ENCODE measurements at regions not wholly inside any gene's neighbourhood (a gene's known extent, or its start where the extent isn't known, plus 50 kb on each side); places are given as distances from the start of the nearest gene placed in this dataset.

DNA sequence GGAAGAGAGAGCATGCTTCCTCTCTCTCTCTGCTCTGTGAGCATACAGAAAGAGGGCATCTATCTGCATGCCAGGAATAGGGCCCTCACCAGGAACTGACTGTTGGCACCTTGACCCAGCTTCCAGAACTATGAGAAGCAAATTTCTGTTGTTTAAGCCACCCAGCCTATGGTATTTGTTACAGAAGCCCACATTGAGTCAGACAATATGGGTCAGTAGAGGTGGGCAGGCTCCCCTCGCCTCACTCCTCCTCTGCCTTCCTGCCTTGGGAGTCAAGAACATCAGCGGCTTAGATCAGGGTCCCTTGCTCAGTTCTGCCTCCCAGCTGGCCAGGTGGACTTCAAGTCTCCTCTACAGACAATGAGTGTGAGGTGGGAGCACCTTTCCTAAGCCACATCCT is 92.3 kb downstream of the COPS8 start:
- TF ChIP-seq, protein P1, sequence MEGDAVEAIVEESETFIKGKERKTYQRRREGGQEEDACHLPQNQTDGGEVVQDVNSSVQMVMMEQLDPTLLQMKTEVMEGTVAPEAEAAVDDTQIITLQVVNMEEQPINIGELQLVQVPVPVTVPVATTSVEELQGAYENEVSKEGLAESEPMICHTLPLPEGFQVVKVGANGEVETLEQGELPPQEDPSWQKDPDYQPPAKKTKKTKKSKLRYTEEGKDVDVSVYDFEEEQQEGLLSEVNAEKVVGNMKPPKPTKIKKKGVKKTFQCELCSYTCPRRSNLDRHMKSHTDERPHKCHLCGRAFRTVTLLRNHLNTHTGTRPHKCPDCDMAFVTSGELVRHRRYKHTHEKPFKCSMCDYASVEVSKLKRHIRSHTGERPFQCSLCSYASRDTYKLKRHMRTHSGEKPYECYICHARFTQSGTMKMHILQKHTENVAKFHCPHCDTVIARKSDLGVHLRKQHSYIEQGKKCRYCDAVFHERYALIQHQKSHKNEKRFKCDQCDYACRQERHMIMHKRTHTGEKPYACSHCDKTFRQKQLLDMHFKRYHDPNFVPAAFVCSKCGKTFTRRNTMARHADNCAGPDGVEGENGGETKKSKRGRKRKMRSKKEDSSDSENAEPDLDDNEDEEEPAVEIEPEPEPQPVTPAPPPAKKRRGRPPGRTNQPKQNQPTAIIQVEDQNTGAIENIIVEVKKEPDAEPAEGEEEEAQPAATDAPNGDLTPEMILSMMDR (IDR thresholded peaks at IDR 0.05; ENCODE audit: insufficient read depth, low read length), result no peak
- TF ChIP-seq GABPA (IDR thresholded peaks at IDR 0.05; ENCODE audit: low read depth) (no peak), POLR2AphosphoS5 (IDR thresholded peaks at IDR 0.05; ENCODE audit: low read depth) (no peak), SPI1 (IDR thresholded peaks at IDR 0.05; ENCODE audit: borderline replicate concordance, low read depth) (no peak)
- TF ChIP-seq, protein P2, sequence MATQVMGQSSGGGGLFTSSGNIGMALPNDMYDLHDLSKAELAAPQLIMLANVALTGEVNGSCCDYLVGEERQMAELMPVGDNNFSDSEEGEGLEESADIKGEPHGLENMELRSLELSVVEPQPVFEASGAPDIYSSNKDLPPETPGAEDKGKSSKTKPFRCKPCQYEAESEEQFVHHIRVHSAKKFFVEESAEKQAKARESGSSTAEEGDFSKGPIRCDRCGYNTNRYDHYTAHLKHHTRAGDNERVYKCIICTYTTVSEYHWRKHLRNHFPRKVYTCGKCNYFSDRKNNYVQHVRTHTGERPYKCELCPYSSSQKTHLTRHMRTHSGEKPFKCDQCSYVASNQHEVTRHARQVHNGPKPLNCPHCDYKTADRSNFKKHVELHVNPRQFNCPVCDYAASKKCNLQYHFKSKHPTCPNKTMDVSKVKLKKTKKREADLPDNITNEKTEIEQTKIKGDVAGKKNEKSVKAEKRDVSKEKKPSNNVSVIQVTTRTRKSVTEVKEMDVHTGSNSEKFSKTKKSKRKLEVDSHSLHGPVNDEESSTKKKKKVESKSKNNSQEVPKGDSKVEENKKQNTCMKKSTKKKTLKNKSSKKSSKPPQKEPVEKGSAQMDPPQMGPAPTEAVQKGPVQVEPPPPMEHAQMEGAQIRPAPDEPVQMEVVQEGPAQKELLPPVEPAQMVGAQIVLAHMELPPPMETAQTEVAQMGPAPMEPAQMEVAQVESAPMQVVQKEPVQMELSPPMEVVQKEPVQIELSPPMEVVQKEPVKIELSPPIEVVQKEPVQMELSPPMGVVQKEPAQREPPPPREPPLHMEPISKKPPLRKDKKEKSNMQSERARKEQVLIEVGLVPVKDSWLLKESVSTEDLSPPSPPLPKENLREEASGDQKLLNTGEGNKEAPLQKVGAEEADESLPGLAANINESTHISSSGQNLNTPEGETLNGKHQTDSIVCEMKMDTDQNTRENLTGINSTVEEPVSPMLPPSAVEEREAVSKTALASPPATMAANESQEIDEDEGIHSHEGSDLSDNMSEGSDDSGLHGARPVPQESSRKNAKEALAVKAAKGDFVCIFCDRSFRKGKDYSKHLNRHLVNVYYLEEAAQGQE (IDR thresholded peaks at IDR 0.05; ENCODE audit: insufficient replicate concordance, low read depth), result no peak
- H3K4me3 ChIP-seq (replicated peaks; ENCODE audit: insufficient read depth, low read length), result no peak overlapping the region
- no peak for DNase-seq (ENCODE audit: low read depth in 1 of 2, low spot score in 1 of 2)
- no peak overlapping the region for H3K27ac ChIP-seq (replicated peaks)
- no peaks in the 10 kb centered on the region for H3K27me3 ChIP-seq (ENCODE audit: insufficient read depth, poor library complexity, severe bottlenecking)

GRCh38 chr2:237178396-237178795 is 92.7 kb downstream of the COPS8 start:
- Histone ChIP-seq H3K27ac (replicated peaks) (no peak overlapping the region), H3K4me3 (replicated peaks; ENCODE audit: insufficient read depth, low read length) (no peak overlapping the region), H3K27me3 (ENCODE audit: insufficient read depth, poor library complexity, severe bottlenecking) (no peaks in the 10 kb centered on the region)
- DNase-seq (ENCODE audit: low read depth in 1 of 2, low spot score in 1 of 2), result no peak
- TF ChIP-seq, protein P2 (IDR thresholded peaks at IDR 0.05; ENCODE audit: insufficient replicate concordance, low read depth), result no peak
- TF ChIP-seq POLR2AphosphoS5 (IDR thresholded peaks at IDR 0.05; ENCODE audit: low read depth), result no peak
- TF ChIP-seq, protein P1 (IDR thresholded peaks at IDR 0.05; ENCODE audit: insufficient read depth, low read length), result no peak
- TF ChIP-seq SPI1 (IDR thresholded peaks at IDR 0.05; ENCODE audit: borderline replicate concordance, low read depth), result no peak
- no peak for TF ChIP-seq GABPA (IDR thresholded peaks at IDR 0.05; ENCODE audit: low read depth)

GRCh38 chr2:237179161-237179560 is 93.5 kb downstream of the COPS8 start:
- H3K27me3 ChIP-seq (ENCODE audit: insufficient read depth, poor library complexity, severe bottlenecking), result no peaks in the 10 kb centered on the region
- DNase-seq (ENCODE audit: low read depth in 1 of 2, low spot score in 1 of 2), result no peak
- H3K4me3 ChIP-seq (replicated peaks; ENCODE audit: insufficient read depth, low read length), result no peak overlapping the region
- TF ChIP-seq POLR2AphosphoS5 (IDR thresholded peaks at IDR 0.05; ENCODE audit: low read depth), result no peak
- no peak for TF ChIP-seq GABPA (IDR thresholded peaks at IDR 0.05; ENCODE audit: low read depth)
- TF ChIP-seq, protein P2 (IDR thresholded peaks at IDR 0.05; ENCODE audit: insufficient replicate concordance, low read depth), result no peak
- TF ChIP-seq, protein P1 (IDR thresholded peaks at IDR 0.05; ENCODE audit: insufficient read depth, low read length), result no peak
- no peak for TF ChIP-seq SPI1 (IDR thresholded peaks at IDR 0.05; ENCODE audit: borderline replicate concordance, low read depth)
- no peak overlapping the region for H3K27ac ChIP-seq (replicated peaks)
